ENCODE measurements at regions not wholly inside any gene's neighbourhood (a gene's known extent, or its start where the extent isn't known, plus 50 kb on each side); places are given as distances from the start of the nearest gene placed in this dataset.
A peak's percentile ranks its signal among the peaks of the same experiment; 100 is the strongest.
"Not testable (repeated sequence)": the region's sequence is repeated elsewhere in the genome, so short reads cannot be mapped to it uniquely, and the experiment has no call there.

GRCh38 chrX:90575155-90575554 lies 653.4 kb downstream of the TGIF2LX start:
- H3K9me3 ChIP-seq; H3K4me3 ChIP-seq; H3K27ac ChIP-seq; ATAC-seq; DNase-seq; H3K36me3 ChIP-seq; intact Hi-C loops (cut with DNase I); H3K27me3 ChIP-seq; H3K4me1 ChIP-seq: not testable (repeated sequence)
- WGBS (ENCODE audit: insufficient coverage, low coverage, low lambda C conversion rate, missing lambda C conversion rate), result 49% methylated on average over 2 of the region's 4 CpGs

- H3K36me3 ChIP-seq; H3K27me3 ChIP-seq; H3K9me3 ChIP-seq; H3K4me1 ChIP-seq; H3K4me3 ChIP-seq; intact Hi-C loops (cut with DNase I); DNase-seq; H3K27ac ChIP-seq; ATAC-seq: not testable (repeated sequence)
- WGBS (ENCODE audit: insufficient coverage, low coverage, low lambda C conversion rate, missing lambda C conversion rate), result 60% methylated on average over 1 of the region's 1 CpG
Measured at GRCh38 chrX:90601921-90602320, 680.2 kb downstream of the TGIF2LX start.

GRCh38 chrX:90605736-90606135 lies 684.0 kb downstream of the TGIF2LX start:
- H3K36me3 ChIP-seq; H3K4me1 ChIP-seq; H3K9me3 ChIP-seq; intact Hi-C loops (cut with DNase I); H3K27ac ChIP-seq; ATAC-seq; H3K27me3 ChIP-seq; DNase-seq; H3K4me3 ChIP-seq: not testable (repeated sequence)
- WGBS (ENCODE audit: insufficient coverage, low coverage, low lambda C conversion rate, missing lambda C conversion rate), result 15% methylated on average over 2 of the region's 2 CpGs

- no peak overlapping the region for H3K4me3 ChIP-seq
- intact Hi-C loops (cut with DNase I), result no loop called here
- ATAC-seq, result peak in 1 of 4 donors; percentile 29
Measured at GRCh38 chrX:90617710-90618325, 696.1 kb downstream of the TGIF2LX start.

GRCh38 chrX:90665161-90665560 lies 743.5 kb downstream of the TGIF2LX start:
- H3K4me1 ChIP-seq; H3K27me3 ChIP-seq; DNase-seq; H3K9me3 ChIP-seq; H3K27ac ChIP-seq; intact Hi-C loops (cut with DNase I); H3K4me3 ChIP-seq; H3K36me3 ChIP-seq: not testable (repeated sequence)
- 58% methylated on average over 3 of the region's 5 CpGs for WGBS (ENCODE audit: insufficient coverage, low coverage, low lambda C conversion rate, missing lambda C conversion rate)
- peak in 1 of 4 donors; percentile 12 for ATAC-seq

More at GRCh38 chrX:90617710-90618325, 696.1 kb downstream of the TGIF2LX start:
- H3K9me3 ChIP-seq, result no peaks in the 10 kb centered on the region
- no peaks in the 10 kb centered on the region for H3K36me3 ChIP-seq
- no peaks in the 10 kb centered on the region for H3K4me1 ChIP-seq
- H3K27ac ChIP-seq, result no peak overlapping the region
- DNase-seq, result no peak
- H3K27me3 ChIP-seq, result no peaks in the 10 kb centered on the region
- TF ChIP-seq POLR2A (IDR thresholded peaks at IDR 0.05) (no peak), CTCF (IDR thresholded peaks at IDR 0.05) (no peak)
- WGBS (ENCODE audit: insufficient coverage, low coverage, low lambda C conversion rate, missing lambda C conversion rate), result 65% methylated on average over 6 of the region's 22 CpGs

GRCh38 chrX:90713552-90713951 lies 721.1 kb upstream of the PABPC5 start:
- intact Hi-C loops (cut with DNase I); H3K4me1 ChIP-seq; H3K36me3 ChIP-seq; H3K27me3 ChIP-seq; H3K27ac ChIP-seq; H3K9me3 ChIP-seq; H3K4me3 ChIP-seq; ATAC-seq: not testable (repeated sequence)
- DNase-seq, result peak in 1 of 3 donors; percentile 43
- WGBS (ENCODE audit: insufficient coverage, low coverage, low lambda C conversion rate, missing lambda C conversion rate), result 48% methylated on average over 3 of the region's 17 CpGs

GRCh38 chrX:90737555-90737954 lies 697.1 kb upstream of the PABPC5 start:
- H3K4me1 ChIP-seq; H3K9me3 ChIP-seq; intact Hi-C loops (cut with DNase I); H3K27ac ChIP-seq; H3K4me3 ChIP-seq; DNase-seq; H3K36me3 ChIP-seq; H3K27me3 ChIP-seq; ATAC-seq: not testable (repeated sequence)
- no CpG with 5 or more reads among the region's 3 CpGs for WGBS (ENCODE audit: insufficient coverage, low coverage, low lambda C conversion rate, missing lambda C conversion rate)

GRCh38 chrX:90757619-90758018 lies 677.0 kb upstream of the PABPC5 start:
- ATAC-seq; DNase-seq; H3K27ac ChIP-seq; H3K4me3 ChIP-seq; H3K4me1 ChIP-seq; intact Hi-C loops (cut with DNase I); H3K9me3 ChIP-seq; H3K27me3 ChIP-seq; H3K36me3 ChIP-seq: not testable (repeated sequence)
- 55% methylated on average over 3 of the region's 3 CpGs for WGBS (ENCODE audit: insufficient coverage, low coverage, low lambda C conversion rate, missing lambda C conversion rate)

- H3K4me1 ChIP-seq; H3K36me3 ChIP-seq; H3K27me3 ChIP-seq; H3K4me3 ChIP-seq; H3K27ac ChIP-seq; DNase-seq; intact Hi-C loops (cut with DNase I); H3K9me3 ChIP-seq; ATAC-seq: not testable (repeated sequence)
- 67% methylated on average over 3 of the region's 15 CpGs for whole genome bisulfite sequencing (ENCODE audit: insufficient coverage, low coverage, low lambda C conversion rate, missing lambda C conversion rate)
Measured at GRCh38 chrX:90765482-90765881, 669.2 kb upstream of the PABPC5 start.

GRCh38 chrX:90780286-90780789 lies 654.3 kb upstream of the PABPC5 start:
- DNase-seq; intact Hi-C loops (cut with DNase I); H3K4me3 ChIP-seq; H3K4me1 ChIP-seq; H3K27ac ChIP-seq; H3K9me3 ChIP-seq; H3K27me3 ChIP-seq; H3K36me3 ChIP-seq; ATAC-seq: not testable (repeated sequence)
- WGBS (ENCODE audit: insufficient coverage, low coverage, low lambda C conversion rate, missing lambda C conversion rate), result 71% methylated on average over 1 of the region's 1 CpG
